ENCODE measurements at regions not wholly inside any gene's neighbourhood (a gene's known extent, or its start where the extent isn't known, plus 50 kb on each side); places are given as distances from the start of the nearest gene placed in this dataset.

DNA sequence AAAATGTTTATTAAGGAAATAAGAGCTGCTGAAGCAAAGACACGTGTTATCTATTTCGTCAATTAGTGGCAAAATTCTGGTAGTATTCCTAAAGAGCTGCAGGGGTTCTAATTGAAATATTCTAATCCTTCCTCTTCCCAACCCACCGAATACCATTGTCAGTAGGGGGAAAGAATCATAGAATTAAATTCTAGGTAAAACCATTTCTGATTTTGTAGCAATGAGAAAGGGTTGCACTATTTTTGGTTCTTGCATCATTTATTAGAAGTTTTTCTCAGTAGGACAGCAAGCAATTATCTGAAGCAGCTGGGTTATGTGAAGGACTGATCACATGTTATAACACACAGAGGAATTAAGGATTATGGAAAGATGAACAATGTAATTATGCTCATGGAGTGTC is 80.3 kb upstream of the SEMA6A start:
- Histone ChIP-seq H3K4me3 (no peak overlapping the region), H3K36me3 (no peaks in the 10 kb centered on the region), H3K4me1 (no peaks in the 10 kb centered on the region), H3K9me3 (no peaks in the 10 kb centered on the region), H3K27ac (no peak overlapping the region), H3K27me3 (replicated peaks in 1 of 7) (no peaks in the 10 kb centered on the region)
- TF ChIP-seq, protein P1, sequence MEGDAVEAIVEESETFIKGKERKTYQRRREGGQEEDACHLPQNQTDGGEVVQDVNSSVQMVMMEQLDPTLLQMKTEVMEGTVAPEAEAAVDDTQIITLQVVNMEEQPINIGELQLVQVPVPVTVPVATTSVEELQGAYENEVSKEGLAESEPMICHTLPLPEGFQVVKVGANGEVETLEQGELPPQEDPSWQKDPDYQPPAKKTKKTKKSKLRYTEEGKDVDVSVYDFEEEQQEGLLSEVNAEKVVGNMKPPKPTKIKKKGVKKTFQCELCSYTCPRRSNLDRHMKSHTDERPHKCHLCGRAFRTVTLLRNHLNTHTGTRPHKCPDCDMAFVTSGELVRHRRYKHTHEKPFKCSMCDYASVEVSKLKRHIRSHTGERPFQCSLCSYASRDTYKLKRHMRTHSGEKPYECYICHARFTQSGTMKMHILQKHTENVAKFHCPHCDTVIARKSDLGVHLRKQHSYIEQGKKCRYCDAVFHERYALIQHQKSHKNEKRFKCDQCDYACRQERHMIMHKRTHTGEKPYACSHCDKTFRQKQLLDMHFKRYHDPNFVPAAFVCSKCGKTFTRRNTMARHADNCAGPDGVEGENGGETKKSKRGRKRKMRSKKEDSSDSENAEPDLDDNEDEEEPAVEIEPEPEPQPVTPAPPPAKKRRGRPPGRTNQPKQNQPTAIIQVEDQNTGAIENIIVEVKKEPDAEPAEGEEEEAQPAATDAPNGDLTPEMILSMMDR (IDR thresholded peaks at IDR 0.05 in 8 of 11, conservative IDR thresholded peaks at IDR 0.05 in 3 of 11): no peak
- no peak for TF ChIP-seq POLR2AphosphoS5 (IDR thresholded peaks at IDR 0.05)
- no peak for TF ChIP-seq POLR2A (IDR thresholded peaks at IDR 0.05)
- intact Hi-C loops (cut with DNase I; ENCODE audit: low total_unique reads): no loop called here
- 89 to 94% (median 91%) methylated on average over 3 of the region's 3 CpGs for WGBS, 5 donors
- no peak for DNase-seq

DNA sequence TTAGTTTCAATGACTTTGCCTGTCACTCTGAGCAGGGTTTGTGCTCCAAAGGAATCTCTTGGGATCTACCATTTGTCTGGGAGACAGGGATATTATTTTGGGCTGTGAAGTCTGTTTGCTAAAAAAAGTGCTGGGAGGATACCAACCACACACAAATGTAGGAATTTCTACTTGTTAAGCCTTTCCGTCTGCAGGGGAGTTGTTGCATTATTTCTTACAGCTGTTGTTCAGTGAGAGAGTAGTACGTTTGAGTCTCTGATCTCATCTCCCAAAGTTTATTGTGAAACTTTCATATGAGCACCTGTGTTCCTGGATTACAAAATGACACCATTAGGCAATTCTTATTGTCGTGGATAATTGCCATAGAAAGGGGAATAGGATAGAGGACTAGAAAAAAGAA is 78.3 kb upstream of the SEMA6A start:
- Histone ChIP-seq H3K4me3 (no peak overlapping the region), H3K9me3 (no peaks in the 10 kb centered on the region), H3K36me3 (no peaks in the 10 kb centered on the region), H3K27me3 (replicated peaks in 1 of 7) (no peaks in the 10 kb centered on the region), H3K27ac (no peak overlapping the region), H3K4me1 (no peaks in the 10 kb centered on the region)
- DNase-seq: no peak
- TF ChIP-seq POLR2AphosphoS5 (IDR thresholded peaks at IDR 0.05): no peak
- TF ChIP-seq POLR2A (IDR thresholded peaks at IDR 0.05): no peak
- TF ChIP-seq, protein P1 (IDR thresholded peaks at IDR 0.05 in 8 of 11, conservative IDR thresholded peaks at IDR 0.05 in 3 of 11): no peak
- intact Hi-C loops (cut with DNase I; ENCODE audit: low total_unique reads): no loop called here
- WGBS, 5 donors: 51 to 70% (median 56%) methylated on average over 3 of the region's 3 CpGs

DNA sequence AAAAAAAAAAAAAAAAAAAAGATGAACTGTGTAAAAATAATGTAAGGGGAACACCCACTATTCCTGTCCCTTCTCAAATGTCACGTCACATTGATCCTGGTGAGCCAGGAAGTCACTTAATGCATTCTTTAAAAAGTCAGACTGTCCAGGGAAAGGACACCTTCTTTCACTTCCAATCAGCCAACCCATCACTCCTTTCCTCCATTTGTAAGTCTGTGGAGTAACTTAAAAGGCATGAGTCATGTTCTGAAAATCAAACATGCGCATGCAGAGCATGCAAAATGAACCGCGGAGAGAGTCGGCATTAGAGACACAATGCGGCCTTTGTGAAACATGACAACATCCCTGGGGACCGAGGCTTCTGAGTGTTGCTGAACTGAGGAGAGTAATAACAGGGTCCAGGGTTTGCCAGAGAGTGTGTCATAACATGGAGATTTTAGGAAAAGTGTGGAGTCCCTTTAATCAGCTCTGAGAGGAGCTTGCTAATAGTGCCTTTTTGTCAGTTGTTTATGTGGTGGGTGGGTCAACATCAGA is 77.6 kb upstream of the SEMA6A start:
- Histone ChIP-seq H3K9me3 (no peaks in the 10 kb centered on the region), H3K27ac (no peak overlapping the region), H3K36me3 (no peaks in the 10 kb centered on the region), H3K27me3 (replicated peaks in 1 of 7) (no peaks in the 10 kb centered on the region), H3K4me1 (no peaks in the 10 kb centered on the region), H3K4me3 (no peak overlapping the region)
- no peak for DNase-seq
- 62 to 73% (median 68%) methylated on average over 7 of the region's 7 CpGs for WGBS, 5 donors
- no peak for TF ChIP-seq POLR2AphosphoS5 (IDR thresholded peaks at IDR 0.05)
- TF ChIP-seq, protein P1 (IDR thresholded peaks at IDR 0.05 in 8 of 11, conservative IDR thresholded peaks at IDR 0.05 in 3 of 11): no peak
- TF ChIP-seq POLR2A (IDR thresholded peaks at IDR 0.05): no peak
- intact Hi-C loops (cut with DNase I; ENCODE audit: low total_unique reads): no loop called here

DNA sequence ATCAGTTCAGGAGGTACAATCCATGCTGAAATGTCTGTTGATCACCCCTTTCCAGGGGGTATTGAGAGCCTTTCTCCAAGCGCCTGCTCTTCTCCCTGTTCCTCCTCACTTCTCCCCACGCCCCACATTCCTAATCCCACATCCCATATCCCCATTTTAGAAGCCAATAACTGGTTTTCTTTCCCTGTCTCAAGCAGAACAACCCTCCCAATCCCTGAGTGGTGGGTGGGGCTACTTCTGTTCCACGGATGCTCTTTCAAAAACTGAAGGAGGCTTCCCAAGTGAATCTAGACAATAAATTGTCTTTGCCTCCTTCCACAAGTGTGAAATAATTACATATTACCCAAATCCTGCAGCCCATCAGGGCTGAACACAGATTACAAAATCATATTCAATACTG is 77.0 kb upstream of the SEMA6A start:
- Histone ChIP-seq H3K27me3 (replicated peaks in 1 of 7) (no peaks in the 10 kb centered on the region), H3K36me3 (no peaks in the 10 kb centered on the region), H3K4me3 (no peak overlapping the region), H3K4me1 (no peaks in the 10 kb centered on the region), H3K9me3 (no peaks in the 10 kb centered on the region), H3K27ac (no peak overlapping the region)
- DNase-seq: no peak
- intact Hi-C loops (cut with DNase I; ENCODE audit: low total_unique reads): no loop called here
- TF ChIP-seq POLR2A (IDR thresholded peaks at IDR 0.05) (no peak), POLR2AphosphoS5 (IDR thresholded peaks at IDR 0.05) (no peak)
- 72 to 81% (median 74%) methylated on average over 3 of the region's 3 CpGs for WGBS, 5 donors

DNA sequence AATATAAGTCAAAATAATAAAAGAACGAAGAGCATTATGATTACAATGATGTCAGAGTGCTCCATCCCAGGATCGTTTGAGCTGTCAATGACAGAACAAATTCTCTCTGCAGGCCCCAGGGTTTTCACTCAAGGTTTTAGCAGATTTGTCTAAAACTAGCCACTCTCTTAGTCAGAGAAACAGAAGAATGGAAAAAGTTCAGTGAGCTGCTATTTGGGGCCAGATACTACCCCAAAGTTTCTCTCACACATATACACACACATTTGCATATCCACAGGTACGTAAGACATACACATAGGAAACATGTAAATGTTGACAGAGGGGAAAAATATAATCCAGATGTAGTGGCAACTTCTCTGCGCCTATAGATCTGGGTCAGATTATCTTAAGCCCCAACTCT is 76.3 kb upstream of the SEMA6A start:
- H3K27ac ChIP-seq: no peak overlapping the region
- no peaks in the 10 kb centered on the region for H3K36me3 ChIP-seq
- TF ChIP-seq POLR2A (IDR thresholded peaks at IDR 0.05): no peak
- TF ChIP-seq, protein P1 (IDR thresholded peaks at IDR 0.05 in 8 of 11, conservative IDR thresholded peaks at IDR 0.05 in 3 of 11): no peak
- TF ChIP-seq POLR2AphosphoS5 (IDR thresholded peaks at IDR 0.05): no peak
- no peaks in the 10 kb centered on the region for H3K9me3 ChIP-seq
- no peak overlapping the region for H3K4me3 ChIP-seq
- intact Hi-C loops (cut with DNase I; ENCODE audit: low total_unique reads): no loop called here
- no peak for DNase-seq
- H3K27me3 ChIP-seq (replicated peaks in 1 of 7): no peaks in the 10 kb centered on the region
- 82 to 90% (median 86%) methylated on average over 4 of the region's 4 CpGs for WGBS, 5 donors
- no peaks in the 10 kb centered on the region for H3K4me1 ChIP-seq

Data from spleen (tissue), 11 donors.